NOMO-1 (cell line): ENCODE measurements at regions not wholly inside any gene's neighbourhood (a gene's known extent, or its start where the extent isn't known, plus 50 kb on each side); places are given as distances from the start of the nearest gene placed in this dataset.
"Not testable (repeated sequence)": the region's sequence is repeated elsewhere in the genome, so short reads cannot be mapped to it uniquely, and the experiment has no call there.

Experiments
- DNase-seq, 2 experiments: peaks; one replicate each; lab custom pipeline; 2025; ENCODE audit not compliant: unreplicated experiment in 2 of 2; lab: John Stamatoyannopoulos, UW

DNA sequence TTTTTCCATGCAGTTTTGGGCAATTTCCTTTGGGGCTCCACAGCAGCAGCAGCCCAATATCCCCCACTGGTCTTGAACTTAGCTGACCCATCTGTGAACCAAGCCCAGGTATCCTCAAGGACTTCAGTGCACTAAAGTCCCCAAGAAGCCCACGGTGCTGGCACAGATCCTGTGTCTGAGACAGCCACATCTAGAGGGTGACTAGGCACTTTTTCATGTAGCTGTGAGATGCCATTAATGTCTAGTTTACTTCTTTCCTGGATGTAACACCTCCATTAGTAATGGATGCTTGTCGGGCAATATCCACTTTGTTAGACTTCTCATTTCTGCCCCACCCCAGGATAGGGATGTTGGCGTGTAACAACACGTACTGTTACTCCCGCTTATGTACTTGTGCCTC is 117.9 kb downstream of the GPCPD1 start:
- no peak for DNase-seq

DNA sequence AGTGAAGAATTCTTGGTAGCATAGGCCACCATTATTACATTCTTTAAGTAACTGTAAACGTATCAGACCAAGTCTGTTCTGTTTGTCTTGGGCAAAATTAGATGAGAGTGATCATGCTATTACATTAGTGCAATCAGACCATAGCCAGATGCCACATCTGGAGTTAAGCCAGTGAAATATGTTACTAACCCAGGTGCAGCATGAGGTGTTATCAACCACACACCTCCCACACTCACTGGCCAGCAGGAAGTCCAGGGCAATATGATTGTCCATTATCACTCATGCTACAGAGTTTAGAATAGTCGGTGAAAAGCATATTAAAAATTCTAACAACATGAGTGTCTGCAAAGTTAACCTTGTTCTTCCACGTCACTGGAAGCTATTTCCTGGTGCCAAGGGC is 119.4 kb downstream of the GPCPD1 start:
- no peak for DNase-seq

DNA sequence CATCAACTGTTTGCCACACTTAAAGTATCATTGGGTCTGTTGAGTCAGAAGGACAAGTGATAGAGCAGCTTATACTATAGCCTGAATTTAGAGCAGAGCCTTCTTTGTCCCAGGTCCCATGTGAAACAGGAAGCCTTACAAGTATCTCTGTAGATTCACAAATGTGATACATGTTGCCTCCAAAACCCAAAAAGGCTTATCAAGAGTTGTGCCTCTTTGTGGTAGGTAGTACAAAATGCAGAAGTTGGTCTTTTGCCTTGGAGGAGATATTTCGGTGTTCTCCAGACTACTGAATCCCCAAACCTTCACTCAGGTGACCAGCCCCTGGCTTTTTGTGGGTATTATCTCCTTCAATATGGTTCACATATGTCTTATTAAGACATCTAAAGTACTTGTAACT is 121.2 kb downstream of the GPCPD1 start:
- no peak for DNase-seq

DNA sequence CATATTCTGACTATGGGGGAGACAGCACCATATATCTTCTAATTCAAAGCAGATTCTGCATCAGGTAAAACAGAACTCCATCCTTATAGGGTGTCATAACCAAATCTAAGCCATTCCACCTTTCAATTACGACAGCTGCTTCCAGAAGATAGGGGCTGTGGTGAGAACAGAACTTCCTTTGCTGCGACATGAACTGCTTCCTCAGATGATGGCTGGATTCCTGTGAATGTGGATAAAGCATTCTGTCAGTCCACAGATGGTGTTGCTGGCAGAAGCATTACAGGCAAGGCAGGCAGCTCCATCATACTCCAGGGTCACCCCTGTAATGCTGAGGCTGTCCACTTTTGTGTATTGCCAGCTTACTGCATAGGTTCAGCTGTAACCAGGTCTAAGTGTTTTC is 122.0 kb downstream of the GPCPD1 start:
- no peak for DNase-seq

DNA sequence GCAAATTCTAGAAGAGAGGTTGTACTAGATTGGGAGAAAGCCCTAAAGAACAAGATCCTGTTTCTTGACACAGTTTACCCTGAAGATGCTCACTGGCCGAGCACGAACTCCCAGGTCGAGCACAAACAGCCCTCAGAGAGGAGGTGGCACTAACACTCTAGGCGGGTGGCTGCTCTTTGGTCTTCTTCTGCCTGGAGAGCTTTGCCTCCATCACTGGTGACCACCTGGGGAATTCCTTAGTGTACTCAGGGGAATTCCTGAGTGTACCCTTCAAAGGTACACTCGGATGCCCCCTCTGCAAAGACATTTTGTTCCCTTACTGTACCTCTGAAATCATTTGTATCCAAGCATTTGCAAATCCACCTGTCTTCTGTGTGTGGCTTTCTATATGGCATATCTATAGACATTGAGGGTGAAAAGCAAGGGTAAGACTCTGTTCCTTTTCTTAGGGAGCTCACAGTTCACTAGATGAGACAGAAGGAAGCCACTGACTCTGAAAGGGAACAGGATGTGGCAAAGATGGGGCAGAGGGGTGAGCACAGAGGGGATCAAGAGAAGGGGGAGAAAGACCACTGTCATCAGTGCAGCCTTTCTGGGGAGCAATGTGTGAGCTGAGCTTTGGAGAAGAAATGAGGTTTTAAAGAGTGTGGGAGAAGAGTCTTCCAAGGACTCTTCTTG is 124.3 kb downstream of the GPCPD1 start:
- DNase-seq = no peak

DNA sequence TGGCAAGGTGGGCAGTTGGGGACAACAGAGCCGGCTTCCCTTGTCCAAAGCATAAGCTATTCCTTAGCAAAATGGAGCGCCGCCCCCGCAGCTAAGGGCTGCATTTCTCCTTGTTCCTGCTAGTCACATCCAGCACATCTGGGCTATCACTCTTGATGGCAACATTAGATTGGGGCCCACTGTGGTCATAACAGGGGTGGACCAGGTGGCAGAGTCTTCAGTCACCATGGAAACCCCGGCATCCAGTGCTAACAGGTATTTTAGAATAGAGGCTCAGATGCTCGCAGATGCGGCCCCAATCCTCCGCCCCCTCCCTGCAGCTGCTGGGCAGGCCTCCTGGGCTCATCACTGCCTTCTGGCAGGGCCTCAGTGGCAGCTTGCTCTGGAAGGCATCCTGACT is 125.9 kb downstream of the GPCPD1 start:
- DNase-seq = no peak

DNA sequence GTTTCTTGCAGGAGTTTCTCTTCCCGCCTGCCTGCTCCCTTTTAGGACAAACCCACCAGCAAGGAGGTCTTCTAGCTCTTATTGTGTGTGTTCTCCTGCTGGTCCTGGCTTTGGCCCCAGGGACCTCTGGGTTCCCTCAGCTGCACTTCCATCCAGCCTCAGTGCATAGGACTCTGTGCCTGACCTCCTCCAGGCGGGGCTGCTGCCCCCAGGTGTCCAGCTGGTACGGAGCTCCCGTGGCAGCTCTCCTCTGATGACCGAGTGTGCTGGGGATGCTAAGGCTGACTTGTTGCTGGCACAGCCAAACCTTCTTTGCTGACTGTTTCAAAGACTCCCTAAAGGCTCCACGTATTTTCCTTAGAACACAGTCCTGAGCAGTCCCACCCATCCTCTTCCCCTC is 126.5 kb downstream of the GPCPD1 start:
- DNase-seq = no peak

DNA sequence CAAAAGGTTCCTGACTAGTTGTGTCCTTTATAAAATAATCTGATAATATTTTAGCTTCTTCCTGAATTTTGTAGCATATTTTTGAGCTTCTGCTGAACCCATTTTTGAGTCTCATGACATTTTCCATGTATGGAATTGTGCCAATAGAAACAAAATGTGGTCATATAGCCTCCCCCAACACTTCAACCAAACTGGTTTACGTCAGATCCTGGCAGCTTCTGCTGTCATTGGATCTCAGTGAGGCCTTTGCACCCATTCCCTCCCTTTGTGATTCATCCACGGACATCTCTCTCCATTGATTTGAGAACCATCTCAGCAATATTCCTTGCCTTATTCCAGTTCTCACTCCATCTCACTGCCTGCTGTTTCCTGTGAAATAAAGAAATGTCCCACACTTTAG is 128.0 kb downstream of the GPCPD1 start:
- DNase-seq = no peak

DNA sequence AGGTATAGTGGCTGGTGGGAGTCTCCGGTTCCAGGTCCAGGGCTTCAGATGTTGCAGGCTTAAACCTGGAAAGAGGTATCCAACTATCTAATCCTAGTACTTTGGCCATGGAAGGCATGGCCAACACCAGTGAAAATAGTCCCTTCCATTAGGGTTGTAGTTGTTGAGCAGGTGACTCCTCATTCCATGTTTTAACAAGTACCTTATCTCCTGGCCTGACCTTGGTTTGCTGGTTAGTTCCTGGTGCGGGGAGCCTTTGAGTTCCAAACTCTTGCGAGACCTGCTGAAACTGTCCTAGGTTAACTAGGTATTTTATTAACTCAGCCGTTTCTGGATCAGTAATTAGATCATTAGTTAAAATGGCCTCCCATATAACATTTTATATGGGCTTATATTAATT is 128.9 kb downstream of the GPCPD1 start:
- DNase-seq = no peak

DNA sequence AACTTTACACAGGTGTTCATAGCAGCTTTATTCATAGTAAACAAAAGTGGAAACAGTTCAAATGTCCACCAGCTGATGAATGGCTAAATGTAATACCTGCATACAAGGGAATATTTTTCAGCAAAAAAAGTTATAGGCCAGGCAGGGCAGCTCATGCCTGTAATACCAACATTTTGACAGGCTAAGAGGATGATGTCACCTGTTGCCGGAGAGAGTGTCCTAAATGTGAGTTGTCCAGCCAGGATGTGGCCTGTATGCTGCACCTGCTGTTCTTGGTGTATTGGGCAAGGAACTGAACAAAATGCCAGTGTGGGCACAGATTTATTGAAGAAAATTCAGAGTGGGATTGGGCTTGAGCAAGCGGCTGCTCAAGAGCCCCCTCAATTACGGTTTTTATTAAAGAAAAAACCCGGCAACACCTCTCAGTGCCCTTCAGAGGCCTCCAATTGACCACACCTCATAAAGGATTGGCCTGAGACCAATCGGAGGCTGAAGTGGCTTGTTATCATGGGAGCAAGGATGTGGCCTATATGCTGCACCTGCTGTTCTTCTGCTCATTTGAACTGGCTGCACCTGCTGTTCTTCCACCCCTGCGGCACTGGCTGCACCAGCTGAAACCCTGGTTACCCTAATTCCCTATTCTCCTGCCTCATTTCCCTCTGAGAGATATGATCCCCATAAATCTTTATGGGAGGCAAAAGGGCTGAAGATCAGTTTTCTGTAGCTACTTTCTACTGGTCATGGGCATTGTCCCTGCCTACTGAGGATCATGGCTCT is 129.8 kb downstream of the GPCPD1 start:
- no peak for DNase-seq

DNA sequence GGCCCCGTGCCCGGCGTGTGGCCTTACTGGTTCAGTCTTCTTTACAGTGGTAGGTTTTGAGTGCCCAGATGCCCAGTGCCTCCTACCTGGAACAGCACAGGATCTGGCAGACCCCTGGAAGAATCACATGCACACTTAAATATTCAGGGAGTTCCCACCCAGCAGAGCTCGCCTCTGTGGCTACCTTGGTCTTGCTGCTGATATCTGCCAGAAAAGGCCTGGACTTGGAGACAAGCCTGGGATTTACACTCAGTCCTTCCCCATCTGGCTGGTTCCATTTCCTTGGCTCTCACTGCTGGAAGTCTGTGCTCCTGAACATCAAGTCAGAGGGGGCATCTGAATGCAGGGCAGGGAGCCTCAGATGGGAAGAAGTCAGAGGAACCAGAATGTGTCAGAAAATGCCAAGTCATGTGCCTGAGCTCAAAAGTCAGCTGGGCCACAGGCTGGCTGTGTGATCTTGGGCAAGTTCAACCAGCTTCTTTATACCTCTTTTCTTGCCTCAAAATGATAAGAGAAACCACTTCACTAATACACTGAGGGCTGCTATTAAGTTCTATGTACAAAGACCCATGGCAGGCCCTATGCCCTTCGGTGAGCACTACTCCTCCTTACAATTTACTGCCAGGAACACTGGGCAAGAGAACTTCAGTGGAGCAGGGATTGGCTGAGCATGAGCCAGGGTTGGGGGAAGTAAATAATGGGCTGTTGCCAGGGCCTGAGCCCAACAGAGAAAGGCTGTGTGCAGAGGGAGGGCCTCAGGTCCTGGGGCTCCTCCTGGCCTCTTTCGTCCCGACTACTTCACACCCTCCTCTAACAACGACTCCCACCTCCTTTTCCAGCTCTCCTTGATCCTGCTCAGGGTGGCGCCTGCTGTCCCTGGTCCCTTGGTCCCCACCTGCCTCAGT is 135.9 kb downstream of the GPCPD1 start:
- no peak for DNase-seq

DNA sequence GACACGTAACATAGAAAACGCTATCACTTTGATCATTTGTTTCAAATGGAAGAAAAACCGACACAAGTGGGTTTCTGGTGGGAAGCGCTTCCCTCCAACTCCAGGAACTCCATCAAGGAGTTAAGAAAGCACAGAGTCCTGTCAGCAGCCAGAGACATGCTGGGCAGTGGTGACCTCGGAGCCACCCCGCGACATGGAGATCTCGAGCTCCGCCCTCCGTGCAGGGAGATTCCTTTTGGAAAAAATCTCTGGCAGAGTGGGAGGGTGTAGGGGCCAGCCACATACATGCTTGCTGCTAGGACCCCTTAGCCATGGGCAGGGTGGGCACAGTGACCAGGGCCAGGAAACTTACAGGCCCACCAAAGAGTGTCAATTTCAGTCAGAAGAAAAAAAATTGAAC is 138.9 kb downstream of the GPCPD1 start:
- not testable (repeated sequence) for DNase-seq

DNA sequence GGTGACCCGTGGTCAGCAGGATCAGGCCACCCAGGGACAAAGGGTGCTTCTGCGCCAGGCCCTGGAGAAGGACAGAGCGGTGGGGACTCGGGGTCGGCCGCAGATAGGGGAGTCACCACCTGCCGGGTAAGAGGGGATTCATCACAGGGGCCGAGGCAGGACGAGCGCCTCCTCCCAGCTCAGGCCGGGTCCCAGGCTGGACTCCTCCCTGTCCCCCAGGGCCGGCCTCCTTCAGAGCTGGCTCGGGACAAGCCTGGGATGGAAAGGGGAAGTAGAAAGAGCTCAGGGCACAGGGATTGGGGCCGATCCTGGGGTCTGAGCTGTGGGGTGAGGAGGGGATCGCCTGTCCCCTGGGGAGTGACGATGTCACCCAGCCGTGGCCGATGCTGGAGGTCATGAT is 139.4 kb downstream of the GPCPD1 start:
- no peak for DNase-seq

DNA sequence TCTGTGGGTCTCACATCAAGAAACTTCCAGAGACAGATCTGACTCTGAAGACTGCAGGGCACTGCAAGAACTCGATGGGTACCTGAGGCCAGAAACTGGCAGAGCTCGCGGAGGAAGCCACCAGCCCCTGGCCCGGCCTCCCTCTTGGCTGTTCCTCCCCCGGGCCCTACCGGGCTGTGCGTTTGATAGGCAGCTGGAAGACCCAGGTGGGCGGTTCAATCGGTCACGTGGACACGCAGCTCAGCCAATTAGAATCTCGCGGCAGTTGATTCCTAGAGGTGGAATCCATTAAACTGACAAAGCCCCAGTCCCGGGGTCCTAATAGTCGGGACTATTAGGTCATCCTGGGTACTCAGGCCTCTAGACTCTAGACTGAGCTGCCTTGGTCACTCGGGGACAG is 139.9 kb downstream of the GPCPD1 start:
- no peak for DNase-seq

DNA sequence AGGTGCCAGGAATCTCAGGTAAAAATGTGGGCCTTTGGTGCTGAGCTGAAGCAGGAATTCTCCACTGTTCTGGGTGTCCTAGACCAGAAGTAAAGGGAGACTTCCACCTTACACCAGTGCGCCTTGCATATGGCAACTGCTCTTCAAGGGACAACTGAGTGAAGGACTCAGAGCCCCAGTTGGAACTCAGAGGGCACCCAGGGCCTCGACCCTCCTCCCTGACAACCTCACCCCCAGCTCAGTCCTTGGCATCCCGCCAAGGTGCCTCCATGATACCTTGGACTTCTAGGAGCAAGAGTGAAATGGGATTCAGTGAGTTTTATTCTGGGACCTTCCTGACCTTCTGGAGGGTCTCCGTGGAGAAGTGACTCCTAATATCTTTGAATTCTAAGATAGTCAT is 140.3 kb downstream of the GPCPD1 start:
- no peak for DNase-seq

DNA sequence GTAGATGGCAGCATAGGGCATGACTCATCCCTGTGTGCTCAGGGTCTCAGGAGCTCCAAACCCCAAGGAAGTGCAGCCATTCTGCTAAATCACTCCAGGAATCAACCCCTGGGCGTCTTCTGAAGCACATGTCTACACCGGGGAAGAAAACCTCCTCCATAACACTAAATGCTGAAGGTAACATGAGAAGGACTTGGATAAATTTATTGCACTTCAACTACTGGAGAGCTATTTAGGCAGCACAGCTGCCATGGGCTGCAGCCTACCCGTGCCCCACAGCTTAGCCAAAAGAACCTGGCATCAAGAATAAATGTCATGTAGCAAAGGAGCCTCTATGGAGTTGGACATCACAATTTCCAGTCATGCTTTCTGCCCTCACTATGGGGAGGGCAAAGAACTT is 141.7 kb downstream of the GPCPD1 start:
- DNase-seq = no peak

DNA sequence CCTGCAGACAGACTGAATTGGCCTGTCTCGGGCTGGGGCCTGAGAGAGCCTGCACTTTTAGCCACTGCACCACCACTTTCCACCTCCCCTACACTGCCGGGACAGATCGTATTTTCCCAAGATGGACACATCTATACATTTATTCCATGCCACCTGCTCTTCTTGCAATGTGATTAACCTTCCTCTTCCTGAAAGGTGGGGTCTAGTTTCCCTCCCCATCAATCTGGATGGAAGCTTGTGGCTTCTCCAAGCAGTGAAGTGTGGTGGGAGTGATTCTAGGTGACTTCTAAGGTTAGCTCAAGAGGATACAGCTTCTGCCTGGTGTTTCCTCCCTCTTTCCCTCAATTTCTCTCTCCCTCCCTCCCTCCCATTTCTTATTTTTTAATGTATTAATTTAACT is 143.7 kb downstream of the GPCPD1 start:
- no peak for DNase-seq

DNA sequence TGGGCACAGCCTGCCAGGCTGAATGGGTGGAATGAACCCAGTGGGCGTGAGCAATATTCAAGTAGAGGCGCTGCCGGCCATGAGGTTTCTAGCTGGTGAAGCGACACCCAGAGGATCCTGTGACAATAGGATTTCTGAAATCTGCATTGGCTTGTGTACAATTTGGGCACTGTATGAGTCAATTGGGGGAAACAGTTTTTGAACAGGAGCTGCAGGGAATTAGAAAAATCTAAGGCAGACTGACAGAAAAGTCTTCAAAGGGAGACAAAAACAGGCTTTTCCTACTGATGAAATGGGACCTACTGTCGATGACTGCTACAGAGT is 145.2 kb downstream of the GPCPD1 start:
- no peak for DNase-seq

DNA sequence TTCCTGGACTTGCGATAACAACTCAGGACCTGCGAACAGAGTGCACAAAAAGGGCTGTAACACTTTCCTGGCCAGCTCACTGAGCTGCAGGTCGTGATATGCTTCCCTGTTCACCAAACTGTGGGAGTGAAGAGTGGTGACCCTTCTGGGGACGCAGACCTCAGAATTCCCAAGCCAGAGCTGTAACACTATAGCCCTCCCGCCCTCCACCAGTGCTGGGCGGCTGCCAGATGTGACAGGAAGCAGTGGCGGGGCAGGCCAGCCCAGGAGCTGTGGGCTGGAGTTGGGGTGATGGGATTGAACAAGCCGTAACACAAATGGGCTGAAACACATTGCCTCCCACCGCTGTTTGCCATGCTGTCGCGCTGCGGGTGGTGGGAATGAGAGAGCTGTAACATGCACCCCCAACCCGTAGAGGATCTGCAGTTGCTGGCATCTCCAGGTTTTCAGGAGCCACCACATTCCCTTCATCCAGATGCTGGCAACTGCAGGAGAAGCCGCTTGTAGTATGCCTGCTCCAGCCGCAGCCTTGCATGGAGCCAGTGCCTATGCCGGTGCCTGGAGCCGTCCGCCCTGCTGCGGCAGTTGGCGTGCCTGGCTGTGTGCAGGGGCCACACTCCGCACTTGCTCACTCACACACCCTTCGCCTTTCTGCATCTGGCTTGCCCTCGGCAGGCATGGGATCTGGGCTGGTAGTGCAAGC is 145.8 kb downstream of the GPCPD1 start:
- DNase-seq = no peak

DNA sequence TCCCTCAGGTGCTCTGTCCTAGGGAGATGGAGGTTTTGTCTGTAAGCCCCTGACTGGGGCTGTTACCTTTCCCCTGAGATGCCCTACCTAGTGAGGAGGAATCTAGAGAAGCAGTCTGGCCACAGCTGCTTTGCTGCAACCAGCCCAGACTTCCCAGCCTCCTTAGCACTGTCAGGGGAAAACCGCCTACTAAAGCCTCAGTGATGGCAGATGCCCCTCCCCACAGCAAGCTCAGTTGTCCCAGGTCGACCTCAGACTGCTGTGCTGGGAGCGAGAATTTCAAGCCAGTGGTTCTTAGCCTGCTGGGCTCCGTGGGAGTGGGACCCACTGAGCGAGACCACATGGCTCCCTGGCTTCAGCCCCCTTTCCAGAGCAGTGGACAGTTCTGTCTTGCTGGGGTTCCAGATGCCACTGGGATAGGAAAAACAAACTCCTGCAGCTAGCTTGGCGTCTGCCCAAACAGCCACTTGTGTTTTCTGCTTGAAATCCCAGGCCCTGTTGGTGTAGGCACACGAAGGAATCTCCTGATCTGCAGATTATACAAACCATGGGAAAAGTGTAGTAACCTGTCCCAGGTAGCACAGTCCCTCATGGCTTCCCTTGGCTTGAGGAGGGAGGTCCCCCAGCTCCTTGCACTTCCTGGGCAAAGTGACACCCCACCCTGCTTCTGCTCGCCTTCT is 146.4 kb upstream of the PROKR2 start:
- DNase-seq = no peak

DNA sequence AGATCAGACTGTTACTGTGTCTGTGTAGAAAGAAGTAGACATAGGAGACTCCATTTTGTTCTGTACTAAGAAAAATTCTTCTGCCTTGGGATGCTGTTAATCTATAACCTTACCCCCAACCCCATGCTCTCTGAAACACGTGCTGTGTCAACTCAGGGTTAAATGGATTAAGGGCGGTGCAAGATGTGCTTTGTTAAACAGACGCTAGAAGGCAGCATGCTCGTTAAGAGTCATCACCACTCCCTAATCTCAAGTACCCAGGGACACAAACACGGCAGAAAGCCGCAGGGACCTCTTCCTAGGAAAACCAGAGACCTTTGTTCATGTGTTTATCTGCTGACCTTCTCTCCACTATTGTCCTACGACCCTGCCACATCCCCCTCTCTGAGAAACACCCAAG is 137.0 kb upstream of the PROKR2 start:
- DNase-seq = not testable (repeated sequence)
